NCI-H345 treated with DMSO at 0.1 percent for 48 hours (cell line): ENCODE measurements at regions not wholly inside any gene's neighbourhood (a gene's known extent, or its start where the extent isn't known, plus 50 kb on each side); places are given as distances from the start of the nearest gene placed in this dataset.
"Not testable (repeated sequence)": the region's sequence is repeated elsewhere in the genome, so short reads cannot be mapped to it uniquely, and the experiment has no call there.

ENCODE experiments used
- DNase-seq: peaks from one replicate; lab custom pipeline; 2025; ENCODE audit not compliant: unreplicated experiment; lab: John Stamatoyannopoulos, UW

DNA sequence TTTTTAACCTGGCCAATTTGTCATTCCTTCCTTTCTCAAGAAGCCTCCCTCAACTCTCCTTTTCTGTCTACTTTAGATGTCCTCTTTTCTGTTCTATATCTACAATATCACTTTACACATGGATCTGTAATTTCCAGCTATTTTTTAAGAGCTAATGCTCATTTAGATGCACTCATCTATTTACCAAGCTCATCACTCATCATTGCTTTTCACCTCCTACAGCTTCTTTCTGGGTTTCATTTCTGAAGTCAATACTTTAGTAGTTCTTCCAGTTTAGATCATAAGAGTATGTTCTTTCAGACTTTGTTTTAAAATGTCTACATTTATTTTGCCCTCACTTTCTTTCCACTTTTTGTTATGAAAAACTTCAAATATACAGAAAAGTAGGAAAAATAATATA, 466.9 kb downstream of the MID1IP1 start:
- no peak for DNase-seq

- DNase-seq: no peak
Measured at GRCh38 chrX:39275500-39276068, 474.3 kb downstream of the MID1IP1 start.

GRCh38 chrX:39277685-39278390, 476.6 kb downstream of the MID1IP1 start:
- not testable (repeated sequence) for DNase-seq

- DNase-seq: no peak
Measured at GRCh38 chrX:39283239-39283638, 482.0 kb downstream of the MID1IP1 start.

GRCh38 chrX:39288592-39288991, 487.3 kb downstream of the MID1IP1 start:
- no peak for DNase-seq

DNA sequence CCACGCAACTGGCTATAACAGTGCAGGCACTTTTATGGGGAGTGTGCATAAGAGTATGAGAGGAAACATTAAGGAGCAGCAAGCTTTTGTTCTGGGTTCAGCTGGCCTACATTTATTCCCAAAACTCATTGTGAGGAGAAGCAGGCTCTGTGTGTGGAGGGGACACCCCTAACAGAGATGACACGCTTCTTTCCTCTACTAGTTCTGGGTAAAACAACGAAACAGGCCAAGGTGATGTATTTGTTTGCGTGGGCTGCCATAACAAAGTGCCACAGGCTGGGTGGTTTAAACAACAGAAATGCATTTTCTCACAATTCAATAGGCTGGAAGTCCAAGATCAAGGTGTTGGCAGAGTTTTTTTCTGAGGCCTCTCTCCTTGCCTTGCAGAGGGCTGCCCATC, 488.6 kb downstream of the MID1IP1 start:
- DNase-seq: no peak

GRCh38 chrX:39293203-39293602, 491.9 kb downstream of the MID1IP1 start:
- DNase-seq: no peak

DNA sequence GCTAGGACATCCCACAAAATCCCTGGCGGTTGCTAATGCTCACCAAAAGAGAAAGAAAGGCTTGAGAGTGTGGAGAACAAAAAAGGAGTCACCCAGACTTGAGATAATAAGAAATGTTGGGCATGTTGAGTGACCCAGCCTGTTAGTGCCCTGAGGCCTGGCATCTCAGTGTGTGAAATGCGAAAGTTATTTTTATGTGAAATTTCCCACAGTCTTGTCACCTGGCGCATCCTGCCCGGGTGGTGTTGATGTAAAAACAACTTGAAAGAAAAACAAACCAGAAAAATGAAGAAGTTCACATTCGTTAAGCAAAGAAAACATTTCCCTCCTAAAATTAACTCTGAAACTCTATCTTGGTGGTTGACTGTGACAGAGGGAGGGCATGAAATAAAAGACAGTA, 495.2 kb downstream of the MID1IP1 start:
- no peak for DNase-seq

DNA sequence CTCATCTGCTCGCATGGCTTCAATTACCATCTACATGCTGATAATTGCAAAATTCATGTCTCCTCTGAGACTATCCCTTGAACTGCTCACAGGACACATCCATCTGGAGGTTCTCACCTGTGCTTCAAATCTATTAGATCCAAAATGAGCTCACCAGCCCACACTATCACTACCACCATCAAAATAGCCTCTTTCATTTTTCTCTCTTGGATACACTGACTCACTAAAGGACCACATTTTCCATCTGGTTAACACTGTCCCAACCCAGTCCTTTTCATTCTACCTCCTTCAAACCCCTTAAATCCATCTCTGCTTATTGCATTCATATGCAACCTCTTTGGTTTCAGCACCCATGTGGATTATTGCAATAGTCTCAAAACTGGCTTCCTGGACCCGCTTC, 497.6 kb downstream of the MID1IP1 start:
- DNase-seq: no peak

- no peak for DNase-seq
Measured at GRCh38 chrX:39299615-39300014, 498.4 kb downstream of the MID1IP1 start.

DNA sequence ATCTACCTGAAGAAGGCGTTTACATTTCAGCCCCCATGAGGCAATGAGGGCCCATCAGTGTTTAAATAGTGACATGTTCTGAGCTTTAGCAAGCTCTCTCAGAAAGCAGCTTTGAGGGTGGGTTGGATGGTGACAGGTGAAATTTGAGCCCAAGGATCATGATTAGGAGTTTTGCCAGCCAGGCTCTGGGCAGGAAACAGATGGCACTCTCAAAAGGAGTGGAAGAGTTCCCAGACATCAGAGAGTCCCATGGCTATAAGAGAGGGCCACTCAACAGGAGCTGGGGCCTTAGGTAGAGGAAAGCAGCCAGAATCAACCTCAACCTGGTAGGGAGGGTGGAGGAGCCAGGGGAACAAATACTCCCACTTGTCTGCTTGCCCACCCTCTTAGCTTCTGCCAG, 499.8 kb downstream of the MID1IP1 start:
- peak; percentile 39 for DNase-seq

- no peak for DNase-seq
Measured at GRCh38 chrX:39302838-39303237, 501.6 kb downstream of the MID1IP1 start.

DNA sequence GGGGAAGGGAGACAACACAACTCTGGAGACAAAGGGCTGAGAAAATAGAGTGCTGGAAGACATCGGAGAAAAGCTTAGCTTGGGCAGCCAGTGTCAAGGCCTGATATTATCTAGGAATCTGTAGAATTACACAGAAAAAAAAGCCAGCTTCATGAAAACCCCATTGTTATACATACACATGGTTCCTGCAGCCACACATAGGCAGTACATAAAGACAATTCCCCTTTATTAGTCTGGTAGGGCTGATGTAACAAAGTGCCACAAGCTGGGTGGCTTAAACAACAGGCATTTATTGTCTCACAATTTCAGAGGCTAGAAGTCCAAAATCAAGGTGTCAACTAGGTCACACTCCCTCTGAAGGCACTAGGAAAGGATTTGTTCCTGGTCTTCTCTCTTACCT, 503.5 kb downstream of the MID1IP1 start:
- no peak for DNase-seq

DNA sequence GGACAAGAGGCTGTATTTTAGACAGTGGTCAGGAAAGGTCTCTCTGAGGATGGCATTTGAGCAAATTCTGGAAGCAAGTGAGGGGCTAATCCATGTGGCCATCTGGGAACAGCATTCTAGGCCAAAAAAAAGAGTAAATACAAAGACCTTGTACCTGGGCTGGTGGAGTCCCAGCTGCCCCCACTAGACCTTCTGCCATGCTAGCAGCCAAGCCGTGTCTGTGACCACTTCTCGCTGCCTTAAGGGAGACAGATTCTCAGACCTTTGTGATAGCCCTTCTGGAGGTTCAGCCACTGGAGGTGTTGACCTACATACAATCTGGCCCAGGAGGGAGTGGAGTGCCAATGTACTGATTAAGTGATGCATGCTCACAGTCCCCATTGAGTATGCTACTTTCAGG, 506.2 kb downstream of the MID1IP1 start:
- DNase-seq: no peak

- no peak for DNase-seq
Measured at GRCh38 chrX:39308126-39308525, 506.9 kb downstream of the MID1IP1 start.

DNA sequence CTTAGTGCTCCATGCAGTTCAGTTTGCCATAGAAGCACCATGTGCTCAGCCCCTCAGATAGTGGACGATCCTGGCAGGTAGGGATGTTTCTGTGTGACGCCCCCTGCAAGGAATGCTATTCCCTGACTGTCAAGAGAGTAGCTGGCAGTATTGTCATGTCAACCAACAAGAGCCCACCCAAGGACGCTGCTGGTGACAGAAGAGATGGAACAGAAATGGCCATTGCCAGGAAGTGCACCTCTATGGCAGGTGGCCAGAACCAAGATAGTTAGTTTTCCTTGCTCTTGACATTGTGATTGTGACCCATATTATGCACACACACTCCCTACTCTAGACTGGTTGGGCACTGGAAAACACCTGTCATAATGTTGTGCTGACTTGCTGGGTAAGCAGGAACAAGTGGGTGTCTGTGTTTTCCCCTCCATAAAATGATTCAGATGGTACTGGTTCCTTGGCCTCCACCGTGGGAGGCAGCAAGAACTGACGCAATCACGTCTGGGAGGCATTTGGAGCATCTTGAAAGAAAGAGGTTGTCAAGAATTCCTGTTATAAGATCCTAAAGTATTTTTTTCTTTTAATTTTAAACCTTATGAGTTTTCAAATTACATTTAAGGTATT, 507.9 kb downstream of the MID1IP1 start:
- DNase-seq: peak; percentile 15

GRCh38 chrX:39309721-39310152, 508.5 kb downstream of the MID1IP1 start:
- no peak for DNase-seq

GRCh38 chrX:39310891-39311290, 509.6 kb downstream of the MID1IP1 start:
- DNase-seq: no peak

- no peak for DNase-seq
Measured at GRCh38 chrX:39311646-39312045, 510.4 kb downstream of the MID1IP1 start.

DNA sequence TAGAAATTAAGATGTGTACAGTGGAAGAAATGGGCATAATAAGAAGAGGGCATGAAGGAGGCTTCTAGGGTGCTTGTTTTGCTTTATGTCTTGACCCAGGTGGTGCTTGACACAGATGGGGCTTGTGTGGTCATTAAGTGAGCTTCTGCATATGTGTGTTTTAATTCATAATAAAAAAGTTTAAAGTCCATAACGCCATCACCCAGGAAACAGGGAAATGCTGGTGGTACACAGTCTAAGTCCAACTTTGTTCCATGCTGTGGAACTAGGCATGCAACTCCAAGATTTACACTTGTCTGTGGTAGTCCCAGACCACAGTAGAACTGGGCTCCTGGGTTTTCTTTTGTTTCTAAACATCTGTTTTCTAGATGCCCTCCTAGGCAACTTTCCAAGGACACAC, 511.9 kb downstream of the MID1IP1 start:
- no peak for DNase-seq

GRCh38 chrX:39318506-39319343, 517.5 kb downstream of the MID1IP1 start:
- DNase-seq: no peak

DNA sequence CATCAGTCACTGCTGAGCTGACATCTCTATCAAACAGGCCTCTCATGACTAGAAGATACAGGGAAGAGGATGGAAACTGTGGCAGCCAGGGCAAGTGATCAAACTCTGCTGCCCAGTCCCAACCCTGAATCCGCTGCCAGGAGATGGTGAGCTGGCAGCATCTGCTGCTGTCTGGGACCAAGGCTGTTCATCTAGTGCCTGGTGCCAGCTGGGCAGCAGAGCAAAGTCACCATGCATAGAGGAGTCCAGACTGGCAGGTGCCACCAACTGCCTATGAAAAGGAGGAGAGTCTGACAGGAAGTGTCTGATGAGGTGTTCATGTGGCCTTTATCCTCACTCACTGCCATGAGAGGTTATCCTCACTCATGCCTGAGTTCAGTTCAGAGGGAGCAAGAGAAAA, 518.9 kb downstream of the MID1IP1 start:
- DNase-seq: no peak
